Glomerular visceral epithelial cell (primary cell): ENCODE measurements at regions not wholly inside any gene's neighbourhood (a gene's known extent, or its start where the extent isn't known, plus 50 kb on each side); places are given as distances from the start of the nearest gene placed in this dataset.
A peak's percentile ranks its signal among the peaks of the same experiment; 100 is the strongest.

ENCODE experiments used
- DNase-seq: peaks from one replicate; pipeline ENCODE4 v3.0.0-alpha.2; 2016; ENCODE audit errors: extremely low spot score

DNA sequence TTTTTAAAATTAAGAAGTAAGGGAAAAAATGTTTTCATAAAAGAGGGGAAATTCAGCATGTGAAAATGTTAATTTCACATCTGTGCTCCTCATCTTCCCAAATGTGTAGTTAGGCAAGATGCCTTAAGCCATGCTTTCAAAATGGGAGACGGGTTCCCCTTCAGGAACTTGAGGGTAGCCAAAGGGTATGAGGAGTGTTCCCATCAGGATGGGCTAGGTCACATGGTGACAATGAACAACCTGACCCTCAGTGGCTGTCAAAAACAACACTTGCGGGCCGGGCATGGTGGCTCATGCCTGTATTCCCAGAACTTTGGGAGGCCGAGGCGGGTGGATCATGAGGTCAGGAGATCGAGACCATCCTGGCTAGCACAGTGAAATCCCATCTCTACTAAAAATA, 178.0 kb downstream of the ACTL7B start:
- DNase-seq: no peak

DNA sequence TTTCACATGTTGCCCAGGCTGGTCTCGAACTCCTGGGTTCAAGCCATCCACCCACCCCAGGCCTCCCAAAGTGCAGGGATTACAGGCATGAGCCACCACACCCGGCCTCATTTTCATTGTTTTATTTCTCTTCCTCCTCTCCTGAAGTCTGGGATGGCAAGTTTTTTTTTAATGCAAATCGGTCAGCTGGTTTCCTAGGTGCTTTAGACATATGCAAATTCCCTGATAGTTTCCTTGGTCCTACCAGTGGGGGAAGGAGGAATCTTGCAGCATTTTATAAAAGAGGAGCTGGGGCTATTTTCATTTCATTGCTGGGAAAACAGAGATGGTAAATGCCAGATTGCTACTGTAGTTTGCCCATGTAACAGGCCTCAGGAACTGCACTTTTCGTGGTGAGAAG, 179.4 kb downstream of the ACTL7B start:
- DNase-seq: no peak

- DNase-seq: no peak
Measured at GRCh38 chr9:108675708-108676107, 180.1 kb downstream of the ACTL7B start.

DNA sequence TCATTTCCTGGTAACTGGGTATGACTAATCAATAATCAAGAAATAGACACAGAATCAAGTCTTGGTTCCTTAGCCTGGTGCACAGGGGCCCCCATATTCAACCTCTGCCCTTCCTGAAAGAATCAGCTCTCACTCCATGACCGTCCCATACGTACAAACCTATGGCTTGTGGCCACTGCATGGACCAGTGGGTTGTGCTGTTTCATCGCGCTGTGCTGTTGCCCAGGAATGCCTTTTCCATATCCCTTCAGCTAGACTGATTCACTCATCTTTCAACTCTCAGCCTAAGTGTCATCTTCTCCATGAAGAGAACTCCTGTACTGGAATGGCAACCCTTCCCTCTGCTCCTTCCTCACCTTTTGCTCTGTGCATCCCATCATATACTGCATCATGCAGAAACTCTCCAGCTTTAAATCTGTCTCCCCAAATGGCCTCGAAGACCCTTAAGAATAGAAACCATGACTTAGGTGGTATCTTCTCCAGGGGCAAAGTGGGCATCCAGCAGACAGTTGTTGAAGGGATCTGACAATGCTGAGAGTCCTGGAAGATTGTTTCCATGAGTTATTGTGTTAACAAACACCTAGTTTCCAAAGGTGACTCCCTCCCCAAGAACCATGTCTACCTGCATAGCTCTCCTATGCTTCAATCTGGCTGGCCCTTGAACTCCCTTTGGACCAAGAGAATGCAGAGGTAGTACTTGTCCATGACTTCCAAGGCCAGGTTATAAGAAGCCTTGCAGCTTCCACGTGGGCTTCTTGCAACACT, 180.8 kb downstream of the ACTL7B start:
- DNase-seq: no peak

GRCh38 chr9:108673386-108673785, 182.4 kb downstream of the ACTL7B start:
- peak; percentile 30 for DNase-seq

- DNase-seq: no peak
Measured at GRCh38 chr9:108672475-108673190, 183.2 kb downstream of the ACTL7B start.

DNA sequence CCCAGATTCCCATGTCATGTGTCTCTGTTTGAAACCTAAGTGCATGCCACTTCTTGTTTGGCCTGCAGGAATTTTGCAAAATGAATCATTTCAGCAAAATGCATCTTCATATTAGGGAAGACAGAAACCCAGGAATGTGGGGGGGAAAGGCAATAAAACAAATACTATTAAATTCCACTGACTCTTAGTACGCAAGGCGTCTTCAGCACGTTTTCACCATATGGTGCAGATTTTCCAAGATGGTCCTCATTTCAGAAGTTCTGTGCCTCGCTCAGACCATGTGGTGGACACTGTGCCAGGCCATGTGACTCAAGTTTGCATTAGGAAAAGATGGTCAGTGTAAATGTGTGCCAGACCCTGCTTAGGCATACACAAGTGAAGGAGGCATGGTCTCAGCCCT, 184.0 kb downstream of the ACTL7B start:
- no peak for DNase-seq

DNA sequence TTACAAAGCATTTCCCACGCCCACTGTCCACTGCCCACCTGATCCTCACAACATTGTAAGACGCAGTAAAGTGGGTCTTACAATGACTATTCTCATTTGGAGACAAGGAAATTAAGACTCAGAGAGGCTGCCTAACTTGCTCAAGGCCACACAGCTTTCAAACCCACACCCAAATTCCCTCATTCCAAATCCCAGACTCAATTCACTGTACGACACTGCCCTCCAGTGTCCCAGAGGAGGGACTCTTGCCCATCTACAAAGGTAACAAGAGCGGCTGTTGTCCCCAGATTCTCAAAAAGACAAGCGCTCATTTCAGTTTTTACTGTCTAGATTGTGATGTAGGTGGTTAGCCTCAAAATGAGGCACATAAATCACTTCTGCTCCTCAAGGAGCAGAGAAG, 184.6 kb downstream of the ACTL7B start:
- no peak for DNase-seq

- DNase-seq: no peak
Measured at GRCh38 chr9:108668938-108669335, 186.8 kb downstream of the ACTL7B start.

- DNase-seq: no peak
Measured at GRCh38 chr9:108668191-108668937, 187.4 kb downstream of the ACTL7B start.

DNA sequence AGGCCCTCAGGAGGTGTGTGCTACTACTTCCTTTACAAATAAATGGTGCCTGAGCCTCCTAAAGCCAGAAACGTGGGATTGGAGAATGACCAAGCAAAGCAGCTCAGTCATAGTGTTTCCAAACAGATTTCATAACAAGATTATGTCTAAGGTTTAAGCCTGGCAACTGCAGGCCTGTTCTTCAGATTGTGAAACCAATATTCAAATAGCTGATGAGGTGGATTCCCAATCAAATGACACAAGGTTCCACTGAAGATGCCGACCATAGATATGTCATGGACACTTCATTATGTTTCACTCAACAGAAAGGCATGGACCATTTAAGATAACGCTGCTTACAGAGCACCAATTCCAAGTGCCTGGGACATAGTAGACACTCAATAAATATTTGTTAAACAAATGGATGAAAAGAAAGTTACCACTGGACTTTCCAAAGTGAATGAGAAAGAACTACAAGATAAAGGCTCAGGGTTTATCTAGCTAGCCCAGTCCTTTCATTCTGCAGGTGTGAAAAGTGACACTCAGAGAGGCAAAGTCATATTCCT, 189.5 kb downstream of the ACTL7B start:
- no peak for DNase-seq

- DNase-seq: no peak
Measured at GRCh38 chr9:108665521-108666239, 190.1 kb downstream of the ACTL7B start.

DNA sequence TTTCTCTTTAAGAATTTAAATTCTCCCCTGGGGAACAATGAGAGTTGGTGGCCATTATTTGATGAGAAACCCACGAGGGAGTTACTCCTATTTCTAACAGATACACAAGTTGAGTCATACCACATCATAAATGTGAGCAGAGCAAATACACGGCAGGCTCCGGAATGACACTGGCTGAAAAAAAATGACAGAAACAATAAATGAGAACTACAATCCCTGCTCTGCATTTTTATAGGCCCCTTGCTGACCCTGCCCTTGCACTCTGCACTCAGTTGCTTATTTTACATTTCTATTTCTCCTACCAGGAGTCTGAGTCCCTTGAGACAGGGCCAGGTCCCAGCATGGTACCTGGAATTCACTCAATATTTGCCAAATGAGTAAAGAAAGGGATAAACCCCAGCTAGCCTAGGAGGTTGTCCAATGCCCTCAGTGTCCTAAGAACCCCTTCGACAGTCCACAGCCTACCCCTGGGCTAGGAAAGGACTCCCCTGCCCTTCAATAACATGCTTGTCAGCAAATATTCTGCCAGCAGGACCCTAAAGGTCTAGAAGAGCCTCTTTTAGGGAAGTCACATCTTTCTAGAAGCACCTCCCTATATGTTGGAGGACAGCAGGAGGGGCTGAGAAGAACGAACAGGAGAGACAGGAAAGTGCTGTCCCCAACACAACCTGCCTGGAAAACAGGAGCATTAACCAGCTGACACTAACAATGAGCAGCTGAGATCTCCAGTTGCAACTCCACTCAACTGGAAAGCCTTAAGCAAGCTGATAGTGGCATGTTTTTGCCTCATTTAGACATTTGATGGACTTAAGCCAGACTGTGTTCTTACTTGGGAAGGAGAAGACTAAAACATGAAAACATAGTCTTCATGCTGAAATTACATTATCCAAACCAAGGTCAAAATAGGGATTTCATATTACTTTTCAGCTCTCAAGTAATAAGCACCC, 191.2 kb downstream of the ACTL7B start:
- DNase-seq: no peak

DNA sequence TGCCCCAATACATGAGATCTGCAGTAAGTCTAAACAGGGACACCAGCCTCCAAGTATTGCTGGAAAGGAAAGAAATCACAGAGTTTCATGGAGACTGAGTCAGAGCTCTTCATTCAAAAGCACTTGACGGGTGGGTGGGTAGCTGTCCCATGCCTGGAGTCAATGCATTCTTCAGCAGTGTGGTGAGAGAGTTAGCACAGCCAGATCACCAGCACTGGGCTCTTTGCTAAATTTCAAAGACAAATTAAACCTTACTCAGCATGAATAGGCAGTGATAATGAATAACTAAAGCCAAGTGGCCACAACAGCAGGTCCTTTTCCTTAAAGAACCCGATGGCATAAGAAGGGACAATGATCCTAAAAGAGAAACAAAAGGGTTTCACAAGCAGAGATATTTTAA, 192.4 kb downstream of the ACTL7B start:
- DNase-seq: no peak

- no peak for DNase-seq
Measured at GRCh38 chr9:108662956-108663355, 192.8 kb downstream of the ACTL7B start.

GRCh38 chr9:108662091-108662875, 193.5 kb downstream of the ACTL7B start:
- no peak for DNase-seq

DNA sequence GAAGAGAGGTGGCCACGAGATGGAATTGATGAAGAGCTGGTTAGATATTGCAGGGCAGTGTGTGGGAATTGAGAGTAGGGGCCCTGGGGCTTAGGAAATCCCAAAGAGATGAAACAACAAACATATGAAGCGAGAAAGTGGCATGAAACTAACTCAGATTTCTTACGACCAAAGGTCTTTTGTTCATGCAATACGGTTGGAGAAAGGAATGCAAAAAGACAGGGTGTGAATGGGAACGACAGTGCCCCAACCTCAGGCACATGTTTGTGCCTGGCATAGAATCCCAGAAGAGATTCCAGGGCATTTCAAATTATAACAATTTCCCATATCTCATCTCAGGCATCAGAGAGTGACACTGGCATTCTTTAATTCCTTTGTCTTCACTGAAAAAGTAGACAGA, 199.2 kb downstream of the ACTL7B start:
- no peak for DNase-seq

DNA sequence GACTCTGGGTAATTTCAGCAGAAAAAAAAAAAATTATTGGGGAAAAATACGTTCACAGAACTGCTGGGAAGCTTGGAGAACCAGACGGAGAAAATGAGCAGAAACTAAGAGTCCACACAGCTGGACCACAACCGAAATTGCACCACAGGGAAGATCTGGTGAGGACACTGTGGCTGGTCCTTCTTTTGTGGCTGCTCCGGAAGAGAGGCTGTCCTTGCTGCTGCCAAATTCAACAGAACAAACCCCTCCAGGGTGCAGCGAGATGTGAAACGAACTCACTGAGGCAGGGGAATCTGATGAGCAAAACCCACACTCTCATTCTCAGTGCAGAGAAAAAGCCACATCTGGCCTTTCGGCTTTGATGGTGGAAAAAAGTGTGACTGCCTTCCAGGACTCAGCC, 200.0 kb downstream of the ACTL7B start:
- no peak for DNase-seq

DNA sequence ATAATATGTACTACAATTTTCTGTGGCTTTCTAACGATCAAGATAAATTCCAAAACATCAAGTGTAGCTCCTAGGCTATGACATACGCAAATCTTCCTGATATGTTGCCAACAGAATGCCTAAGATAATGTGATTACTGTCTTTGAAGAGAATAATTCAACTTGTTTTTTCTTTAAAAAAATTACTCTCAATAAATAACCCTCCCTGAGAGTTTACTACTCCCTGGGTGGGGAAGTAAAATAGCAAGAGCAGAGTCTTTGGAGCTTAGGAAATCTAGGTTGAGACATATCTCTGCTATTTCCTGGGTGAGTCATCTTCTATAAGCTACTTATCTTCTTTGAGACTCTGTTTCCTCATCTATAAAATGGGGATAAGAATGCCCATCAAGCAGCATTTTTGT, 201.2 kb downstream of the ACTL7B start:
- no peak for DNase-seq

DNA sequence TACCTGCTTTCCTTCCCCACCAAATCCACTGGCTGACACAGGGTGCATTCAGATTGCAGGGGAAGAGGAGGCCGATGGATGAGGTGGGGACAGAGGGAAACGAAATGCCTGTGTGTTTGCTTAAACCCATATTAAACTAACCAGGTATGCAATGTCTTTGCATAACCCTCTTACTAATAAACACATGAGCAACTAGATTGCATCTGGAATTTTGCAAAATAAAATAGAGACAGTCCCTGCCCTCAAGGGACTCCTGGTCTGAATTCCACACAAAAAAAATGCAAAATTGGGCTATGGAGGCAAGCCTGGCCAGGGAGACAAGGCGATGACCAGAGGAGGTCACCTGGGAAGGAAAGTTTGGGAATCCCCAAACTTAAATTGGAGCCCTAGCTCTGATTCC, 202.9 kb downstream of the ACTL7B start:
- DNase-seq: no peak
